Activated CD4-positive, alpha-beta T cell treated with anti-CD3 and anti-CD28 coated beads, Interleukin-2, amount 50 U/mL, for 16 hours (primary cell): ENCODE measurements at regions not wholly inside any gene's neighbourhood (a gene's known extent, or its start where the extent isn't known, plus 50 kb on each side); places are given as distances from the start of the nearest gene placed in this dataset.
"Not testable (repeated sequence)": the region's sequence is repeated elsewhere in the genome, so short reads cannot be mapped to it uniquely, and the experiment has no call there.

Experiments
- DNase-seq: peaks from one replicate; pipeline ENCODE4 v3.0.0-alpha.2; 2020

DNA sequence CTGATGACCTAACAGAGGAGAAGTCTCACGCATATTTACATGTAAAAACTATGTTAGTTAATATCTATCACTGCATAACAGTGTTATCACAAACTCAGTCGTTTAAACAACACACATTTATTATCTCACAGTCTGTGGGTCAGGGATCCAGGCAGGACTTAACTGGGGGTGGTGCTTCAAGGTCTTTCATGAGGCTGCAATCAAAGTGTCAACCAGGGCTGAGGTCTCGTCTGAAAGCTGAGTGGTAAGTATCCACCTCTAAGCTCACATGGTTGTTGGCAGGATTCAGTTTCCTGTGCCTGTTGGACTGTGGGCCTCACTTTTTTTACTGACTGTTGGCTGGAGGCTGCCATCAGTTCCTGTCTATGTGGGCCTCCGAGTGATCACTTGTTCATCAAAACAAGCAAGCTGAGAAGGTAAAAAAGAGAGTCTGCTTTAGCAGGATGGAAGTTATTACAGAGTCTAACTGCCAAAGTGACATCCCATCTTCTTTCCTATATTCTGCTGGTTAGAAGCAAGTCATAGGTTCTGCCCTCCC lies 188.6 kb downstream of the CARTPT start:
- no peak for DNase-seq

DNA sequence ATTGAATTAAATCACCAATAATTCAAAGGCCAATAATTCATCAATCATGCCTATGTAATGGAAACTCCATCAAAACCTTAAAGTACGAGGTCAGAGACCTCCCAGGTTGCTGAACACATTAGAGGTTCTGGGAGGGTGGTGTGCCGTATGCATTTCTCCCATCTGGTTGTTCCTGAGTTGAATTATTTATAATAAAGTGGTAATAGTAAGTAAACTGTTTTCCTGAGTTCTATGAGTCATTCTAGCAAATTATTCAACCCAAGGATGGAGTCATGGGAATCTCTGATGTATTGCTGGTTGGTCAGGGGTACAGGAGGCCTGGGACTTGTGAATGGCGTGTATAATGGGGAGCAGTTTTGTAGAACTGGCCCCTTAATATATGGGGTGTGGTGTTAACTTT lies 191.7 kb downstream of the CARTPT start:
- no peak for DNase-seq

DNA sequence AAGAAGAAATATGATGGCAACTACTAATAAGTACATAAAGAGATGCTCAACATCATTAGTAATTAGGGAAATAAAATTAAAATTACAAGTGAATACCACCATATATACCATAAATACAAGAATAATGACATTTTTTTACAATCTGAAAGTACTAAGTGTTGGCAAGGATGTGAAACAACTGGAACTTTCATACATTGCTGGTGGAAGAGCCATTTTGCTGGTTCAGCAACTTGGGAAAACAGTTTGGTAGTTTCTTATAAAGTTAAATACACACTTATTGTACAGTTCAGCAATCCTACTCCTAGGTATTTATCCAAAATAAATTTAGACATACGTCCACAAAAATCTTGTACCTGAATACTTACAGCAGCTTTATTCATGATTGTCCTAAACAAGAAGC lies 192.9 kb downstream of the CARTPT start:
- no peak for DNase-seq

DNA sequence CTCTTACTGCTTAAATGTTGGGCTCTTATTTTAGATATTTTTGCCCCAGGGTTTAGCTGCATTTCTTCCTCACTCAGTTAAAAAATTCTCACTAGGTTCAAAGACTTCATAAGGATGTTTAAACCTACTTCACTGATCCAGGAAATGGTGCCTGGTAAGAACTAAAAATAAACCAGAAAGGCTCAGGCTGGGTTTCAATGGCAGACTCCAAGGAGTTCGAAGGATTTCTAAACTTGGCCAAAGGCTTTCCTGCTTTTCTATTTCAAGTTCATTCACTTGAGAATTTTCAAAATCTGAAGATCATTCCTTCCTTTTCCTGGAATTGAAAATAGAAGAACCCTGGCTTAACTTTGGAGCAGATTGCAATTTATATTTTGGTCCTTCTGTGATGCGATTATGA lies 193.0 kb upstream of the MAP1B start:
- DNase-seq: no peak

DNA sequence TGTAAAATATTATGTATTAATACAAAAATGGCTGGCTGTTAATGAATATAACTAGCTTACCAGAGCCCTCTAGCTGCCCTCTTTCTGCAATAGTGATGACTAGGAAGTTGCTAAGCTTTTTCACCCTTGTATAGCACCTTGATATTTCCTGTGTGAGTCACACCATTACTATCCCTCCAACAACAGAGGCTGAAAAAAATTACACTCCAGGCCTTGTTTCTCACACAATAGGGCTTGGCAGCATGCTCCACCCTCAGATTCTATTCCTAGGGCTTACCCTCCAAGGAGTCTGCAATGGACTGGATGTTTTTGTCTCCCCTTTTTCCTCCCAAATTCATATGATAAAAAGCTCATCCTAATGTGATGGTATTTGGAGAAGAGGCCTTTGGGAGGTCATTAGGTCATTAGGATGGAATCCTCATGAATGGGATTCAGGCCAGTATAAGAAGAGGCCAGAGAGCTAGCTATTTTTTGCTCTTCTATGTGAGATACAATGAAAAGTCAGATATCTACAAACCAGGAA lies 184.6 kb upstream of the MAP1B start:
- DNase-seq: peak; percentile 9

DNA sequence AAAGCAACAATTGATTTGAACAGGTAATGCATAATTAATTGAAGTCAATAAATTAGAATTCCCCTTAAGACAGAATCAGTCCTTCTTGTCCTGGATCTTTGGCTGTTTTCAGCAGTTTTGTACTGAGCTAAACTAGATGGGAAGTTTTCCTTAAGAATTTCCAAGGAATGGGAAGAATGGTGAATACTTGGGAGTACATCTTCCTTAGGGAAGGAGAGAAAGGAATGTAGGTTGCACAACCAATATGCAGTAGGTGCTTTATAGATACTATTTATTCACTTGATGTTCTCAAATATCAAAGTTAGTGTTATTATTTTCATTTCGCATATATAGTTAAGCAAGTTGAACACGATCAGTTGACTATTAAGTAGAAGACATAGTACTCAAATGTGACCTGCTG lies 183.5 kb upstream of the MAP1B start:
- DNase-seq: no peak

DNA sequence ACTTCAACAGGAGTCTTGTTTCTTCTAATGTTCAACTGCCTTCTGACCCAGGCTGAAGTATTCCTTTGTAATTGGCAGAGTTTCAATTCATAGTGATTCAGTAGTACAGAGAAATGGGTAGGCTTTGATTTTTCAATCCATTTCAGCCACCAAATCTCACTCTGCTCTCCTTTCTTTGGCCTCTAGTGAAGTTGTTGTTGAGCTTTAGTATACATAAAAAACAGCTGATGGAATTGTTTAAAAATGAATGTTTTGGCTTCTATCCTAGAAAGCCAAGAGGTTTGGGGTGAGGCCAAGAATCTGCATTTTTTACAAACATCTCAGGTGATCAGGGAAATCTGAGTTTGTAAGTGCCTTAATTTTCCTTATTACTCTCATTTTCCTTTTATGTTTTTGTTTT lies 182.9 kb upstream of the MAP1B start:
- no peak for DNase-seq

DNA sequence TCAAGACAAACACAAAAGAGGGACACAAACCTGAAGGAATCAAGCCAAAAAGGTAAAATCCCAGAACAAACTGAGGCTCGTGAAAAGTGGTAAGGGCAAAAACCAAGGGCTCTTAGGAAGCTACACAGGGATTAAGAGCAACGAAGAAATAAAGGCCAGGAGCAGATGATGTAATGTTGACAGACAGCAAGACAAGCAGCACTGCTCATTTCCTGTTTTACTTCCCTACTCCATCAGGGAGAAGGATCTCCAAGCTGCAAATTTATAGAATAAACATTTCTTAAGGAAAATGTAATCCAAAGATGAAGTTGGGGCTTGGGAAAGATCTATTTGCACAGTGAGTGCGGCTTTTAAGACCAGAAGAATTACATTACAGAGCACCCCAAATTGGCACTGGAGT lies 182.3 kb upstream of the MAP1B start:
- DNase-seq: no peak

DNA sequence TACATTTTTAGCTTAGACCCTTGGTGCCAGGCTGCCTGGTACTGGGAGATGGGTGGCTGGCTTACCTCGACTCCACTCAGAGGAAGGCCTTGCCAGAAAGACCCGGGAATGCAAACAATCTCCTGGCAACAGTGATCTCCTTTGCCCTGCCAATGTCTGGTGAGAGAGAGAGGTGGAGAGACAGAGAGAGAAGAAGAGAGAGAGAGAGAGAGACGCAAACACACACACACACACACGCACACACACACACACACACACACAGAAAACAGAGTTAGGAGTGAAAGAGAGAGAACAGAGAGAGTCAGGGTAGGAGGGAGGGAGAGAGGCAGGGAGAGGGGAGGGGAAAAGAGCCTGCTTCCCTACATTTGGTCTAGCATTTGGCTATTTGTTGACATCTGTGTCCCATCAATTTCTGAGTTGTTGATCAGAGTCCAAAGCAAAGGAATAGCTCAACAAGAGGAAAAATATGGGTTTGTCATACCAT lies 181.6 kb upstream of the MAP1B start:
- no peak for DNase-seq

DNA sequence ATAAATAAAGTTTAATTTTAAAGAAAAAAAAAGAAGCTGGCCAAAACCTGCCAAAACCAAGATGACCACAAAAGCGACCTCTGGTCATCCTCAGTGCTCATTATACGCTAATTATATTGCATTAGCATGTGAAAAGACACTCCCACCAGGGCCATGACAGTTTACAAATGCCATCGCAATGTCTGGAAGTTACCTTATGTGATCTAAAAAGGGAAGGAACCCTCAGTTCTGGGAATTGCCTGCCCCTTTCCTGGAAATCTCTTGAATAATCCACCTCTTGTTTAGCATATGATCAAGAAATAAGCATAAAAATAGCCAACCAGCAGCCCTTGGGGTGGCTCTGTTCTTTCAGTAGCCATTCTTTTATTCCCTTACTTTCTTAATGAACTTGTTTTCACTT lies 178.3 kb upstream of the MAP1B start:
- no peak for DNase-seq

DNA sequence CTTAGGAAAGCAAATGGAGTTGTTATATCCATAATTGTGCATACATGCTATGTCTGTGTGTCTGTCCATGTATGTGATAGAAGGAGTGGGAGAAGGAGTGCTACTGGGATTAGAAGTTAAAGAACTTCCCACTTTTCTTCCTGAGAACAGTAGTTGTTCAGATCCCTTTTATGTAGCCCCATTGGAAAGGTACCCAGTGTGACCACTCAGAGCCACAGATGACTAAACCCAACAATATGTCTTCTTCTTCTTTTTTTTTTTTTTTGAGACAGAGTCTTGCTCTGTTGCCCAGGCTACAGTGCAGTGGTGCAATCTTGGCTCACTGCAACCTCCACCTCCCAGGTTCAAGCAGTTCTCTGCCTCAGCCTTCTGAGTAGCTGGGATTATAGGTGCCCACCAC lies 176.7 kb upstream of the MAP1B start:
- DNase-seq: not testable (repeated sequence)

DNA sequence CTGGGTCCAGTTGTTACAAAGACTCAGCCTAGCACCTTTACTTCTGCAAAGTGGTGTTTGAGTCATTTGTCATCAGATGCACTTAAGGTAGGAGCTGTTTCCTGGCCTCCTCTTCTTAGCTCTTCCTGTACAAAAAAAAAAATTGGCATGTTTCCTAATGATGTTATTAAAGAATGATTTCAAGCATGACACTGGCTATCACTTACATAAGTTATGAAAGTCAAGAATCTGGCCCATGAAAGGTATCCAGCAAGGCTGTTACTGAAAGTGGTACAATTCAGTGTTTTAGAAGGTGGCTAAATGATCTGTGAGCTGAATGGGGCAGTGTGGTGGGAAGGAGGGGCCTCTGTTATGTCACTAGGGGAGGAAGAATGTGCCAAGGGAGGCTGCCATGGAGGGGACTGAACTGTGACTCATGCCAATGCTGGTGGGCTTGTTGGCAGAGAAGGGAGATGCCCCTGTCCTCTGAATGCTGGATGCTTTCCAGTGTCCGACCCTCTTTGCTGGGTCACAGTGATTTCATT lies 175.1 kb upstream of the MAP1B start:
- no peak for DNase-seq

DNA sequence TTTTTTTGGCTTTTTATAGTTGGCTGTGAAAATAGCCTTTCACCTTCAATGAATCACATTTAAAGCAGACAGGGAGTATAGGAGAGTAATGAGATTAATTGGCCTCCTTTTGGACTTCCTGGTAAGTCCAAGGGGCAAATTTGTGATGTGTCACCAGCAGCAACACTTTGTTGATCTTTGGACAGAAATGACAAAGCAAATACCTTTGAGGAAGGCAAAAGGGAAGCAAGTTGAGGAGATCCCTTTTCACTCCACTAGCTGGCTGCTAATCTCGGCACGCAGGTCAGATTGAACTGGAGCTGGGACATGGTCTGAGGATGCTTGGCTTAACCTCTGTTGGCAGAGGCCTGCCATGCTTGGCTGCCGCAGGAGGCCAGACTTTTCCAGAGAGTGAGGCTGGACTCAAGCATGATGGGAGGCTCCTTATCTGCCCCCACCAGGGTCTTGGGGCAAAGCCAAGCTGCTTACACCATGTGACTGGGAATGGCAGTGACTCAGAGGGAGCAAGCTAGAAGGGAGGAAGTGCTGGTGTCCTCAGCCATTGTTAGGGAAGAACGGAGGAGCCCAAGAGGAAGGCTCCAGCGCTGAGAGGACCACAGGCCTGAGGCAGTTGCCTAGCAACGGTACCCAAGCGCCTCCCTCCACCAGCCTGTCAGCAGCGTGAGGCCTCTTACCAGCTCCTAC lies 174.5 kb upstream of the MAP1B start:
- no peak for DNase-seq

DNA sequence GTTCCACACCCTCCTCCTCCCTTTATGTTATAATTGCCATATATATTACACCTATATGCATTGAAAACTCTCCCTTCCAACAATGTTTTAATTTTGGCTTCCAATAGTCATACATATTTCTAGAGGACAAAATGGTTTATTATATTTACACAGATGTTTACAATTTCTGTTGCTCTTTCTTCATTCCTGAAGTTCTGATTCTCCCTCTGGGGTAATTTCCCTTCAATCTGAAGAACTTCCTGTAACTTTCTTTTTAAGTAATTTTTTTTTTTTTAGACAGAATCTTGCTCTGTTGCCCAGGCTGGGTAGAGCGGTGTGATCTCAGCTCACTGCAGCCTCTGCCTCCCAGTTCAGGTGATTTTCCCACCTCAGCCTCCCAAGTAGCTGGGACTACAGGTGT lies 173.0 kb upstream of the MAP1B start:
- no peak for DNase-seq

DNA sequence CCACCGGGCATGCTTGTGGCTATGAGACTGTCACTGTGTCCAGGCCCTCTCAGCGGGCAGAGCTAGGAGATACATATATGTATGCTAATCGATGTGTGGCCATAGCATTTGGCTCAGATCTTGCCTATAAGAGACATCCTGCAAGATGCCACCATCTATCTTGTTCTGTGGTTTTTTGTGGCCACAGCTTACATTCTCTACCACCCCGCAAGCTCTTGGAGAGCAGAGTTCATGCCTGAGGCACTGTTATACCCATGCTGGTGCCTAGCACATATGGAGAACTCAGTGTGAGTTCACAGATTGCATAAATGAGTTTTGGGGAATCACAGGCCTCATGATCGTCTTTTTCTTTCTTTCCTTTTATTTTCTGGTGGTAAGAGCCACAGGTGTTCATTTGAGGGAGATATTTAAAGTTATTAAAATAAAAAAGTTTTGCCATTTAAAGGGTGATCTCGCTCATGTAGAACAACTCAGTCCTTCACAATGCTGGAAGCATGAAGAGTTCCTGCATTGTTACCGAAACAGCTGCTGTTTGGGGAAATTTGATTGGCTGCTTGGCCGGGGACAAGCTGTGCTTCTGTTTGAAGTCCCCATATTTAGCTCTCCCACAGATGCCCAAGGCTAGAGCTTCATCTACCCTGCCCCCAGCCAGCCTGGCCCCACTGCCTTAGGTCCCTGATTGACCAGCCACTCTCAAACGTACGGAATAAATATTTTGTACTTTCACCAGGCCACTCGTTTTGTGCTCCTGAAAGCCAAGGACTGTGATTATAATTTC lies 169.2 kb upstream of the MAP1B start:
- no peak for DNase-seq

DNA sequence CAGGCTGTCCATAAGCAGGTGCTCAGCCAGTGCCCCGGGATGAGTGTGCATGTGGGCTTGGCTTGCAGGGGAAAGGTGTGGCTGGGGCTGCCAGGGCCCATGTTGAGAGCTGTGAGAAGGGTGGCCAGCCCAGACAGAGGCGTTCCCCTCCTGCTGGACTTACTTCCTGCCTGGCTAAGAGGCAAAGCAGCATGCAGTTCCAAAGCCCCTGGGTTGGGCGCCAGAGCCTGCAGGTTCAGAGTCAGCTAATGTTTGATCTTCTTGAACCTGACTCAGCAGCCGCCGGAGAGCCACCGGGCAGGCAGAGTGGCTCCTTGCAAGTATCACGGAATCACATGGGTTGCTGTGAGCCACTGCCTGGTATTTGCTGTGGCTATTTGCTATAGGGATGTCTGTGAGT lies 168.4 kb upstream of the MAP1B start:
- no peak for DNase-seq

DNA sequence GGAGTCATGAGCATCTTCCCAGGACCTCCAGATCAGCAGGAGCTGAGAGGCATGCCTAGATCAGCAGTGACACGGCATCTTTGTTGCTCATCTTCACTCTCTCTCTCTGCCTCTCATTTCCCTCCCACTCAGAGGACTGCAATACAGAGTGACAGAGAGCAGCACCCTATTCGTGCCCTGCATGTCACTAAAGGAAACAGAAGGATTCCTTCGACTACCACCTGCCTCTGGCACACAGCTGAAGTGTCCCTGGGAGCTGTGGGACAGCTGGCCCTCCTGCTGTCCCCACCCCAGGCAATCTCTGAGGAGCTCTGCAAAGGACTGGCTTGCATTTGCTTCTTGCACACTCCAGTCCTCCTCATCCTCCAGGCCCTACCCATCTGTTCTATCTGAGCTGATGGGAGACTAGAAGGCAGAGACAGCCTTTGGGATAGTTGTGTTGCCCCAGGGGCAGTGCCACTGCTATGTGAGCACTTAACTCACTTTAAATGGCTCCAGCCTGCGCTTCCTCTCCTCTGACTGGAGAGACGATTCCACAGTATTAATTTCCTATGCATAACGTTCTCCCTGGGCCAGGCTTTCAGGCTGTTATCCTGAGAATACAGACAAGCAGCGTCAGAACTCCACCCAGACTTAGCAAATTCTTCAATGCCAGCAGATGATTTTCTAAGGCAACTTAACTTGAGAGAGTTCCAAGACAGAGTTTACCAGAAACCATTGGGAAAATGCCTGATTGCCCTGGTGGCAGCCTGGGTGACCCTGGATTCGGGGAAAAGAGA lies 167.6 kb upstream of the MAP1B start:
- DNase-seq: no peak

DNA sequence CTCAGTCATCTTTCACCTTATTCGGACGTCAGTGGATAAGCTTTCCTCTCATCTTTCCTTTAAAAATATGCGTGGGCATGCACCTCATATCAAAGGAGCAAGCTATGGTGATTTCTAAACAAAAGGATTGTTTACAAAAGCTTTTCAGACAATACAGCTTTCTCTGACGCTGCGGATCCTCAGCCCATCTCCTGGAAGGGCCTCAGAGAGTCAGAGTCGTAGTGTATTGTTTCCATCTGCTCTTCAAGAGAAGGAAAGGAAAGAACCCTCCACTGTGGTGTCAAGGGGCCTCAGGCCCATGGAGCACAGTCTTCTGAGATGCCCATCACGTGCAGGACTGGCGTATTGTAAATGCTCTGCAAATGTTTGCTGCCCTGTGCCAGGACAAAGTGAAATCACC lies 163.4 kb upstream of the MAP1B start:
- no peak for DNase-seq

DNA sequence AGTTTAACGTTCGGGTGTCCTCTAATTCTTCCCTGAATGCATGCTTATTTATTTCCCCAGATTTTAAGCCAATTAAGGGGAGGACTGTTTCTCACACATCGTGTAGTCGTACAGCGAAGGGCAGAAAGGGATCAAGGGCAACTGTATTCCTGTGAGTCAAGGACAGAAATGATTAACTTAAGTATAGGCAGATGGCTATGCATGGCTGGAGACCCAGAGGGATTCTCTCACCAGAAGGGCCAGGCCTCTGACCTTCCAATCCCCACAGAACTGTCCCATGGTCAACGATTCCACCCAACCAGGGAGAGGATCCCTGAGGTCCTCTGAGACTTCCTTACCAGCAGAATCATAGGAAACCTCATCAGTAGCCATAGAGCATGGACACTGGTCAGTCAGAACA lies 161.8 kb upstream of the MAP1B start:
- DNase-seq: no peak

DNA sequence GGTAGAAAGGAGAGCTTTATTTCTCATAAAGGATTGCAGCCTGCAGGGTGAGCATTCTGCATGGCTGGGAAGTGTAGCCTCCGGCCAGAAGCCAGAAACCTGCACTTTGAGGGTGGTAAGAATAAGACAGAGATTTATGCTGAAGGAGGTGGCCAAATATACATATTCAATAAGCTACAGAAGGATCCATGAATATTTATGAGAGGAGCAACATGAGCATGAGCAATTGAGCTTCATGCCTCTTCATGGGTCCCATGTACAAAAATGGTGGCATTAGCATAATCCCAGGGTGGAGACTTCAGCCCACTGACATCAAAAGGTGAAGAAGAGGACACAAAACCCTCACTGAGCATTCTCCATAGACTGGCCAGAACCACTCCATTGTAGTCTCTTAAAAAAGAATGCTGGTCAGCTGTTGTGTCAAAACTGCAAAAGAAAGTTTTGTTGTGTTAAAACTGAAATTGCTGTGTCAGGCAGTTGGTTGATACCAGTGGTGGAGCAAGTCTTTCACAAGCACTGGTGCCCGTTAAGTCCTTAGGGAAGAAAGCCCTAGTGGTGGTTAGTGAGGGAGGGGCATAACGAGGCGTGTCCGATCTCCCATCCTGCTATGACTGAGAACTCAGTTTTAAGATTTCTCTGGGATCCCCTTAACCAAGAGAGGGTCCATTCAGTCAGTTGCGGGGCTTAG lies 160.8 kb upstream of the MAP1B start:
- DNase-seq: no peak

DNA sequence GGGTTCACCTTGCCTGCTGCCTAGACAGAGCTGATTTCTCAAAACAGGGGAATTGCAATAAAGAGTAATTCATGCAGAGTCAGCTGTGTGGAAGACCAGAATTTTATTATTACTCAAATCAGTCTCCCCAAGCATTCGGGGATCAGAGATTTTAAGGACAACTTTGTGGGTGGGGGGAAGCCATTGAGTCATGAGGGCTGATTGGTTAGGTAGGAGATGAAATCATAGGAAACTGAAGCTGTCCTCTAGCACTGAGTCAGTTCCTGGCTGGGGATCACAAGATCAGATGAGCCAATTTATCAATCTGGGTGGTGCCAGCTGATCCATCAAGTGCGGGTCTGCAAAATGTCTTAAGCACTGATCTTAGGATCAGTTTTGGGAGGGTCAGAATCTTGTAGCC lies 159.1 kb upstream of the MAP1B start:
- DNase-seq: no peak

DNA sequence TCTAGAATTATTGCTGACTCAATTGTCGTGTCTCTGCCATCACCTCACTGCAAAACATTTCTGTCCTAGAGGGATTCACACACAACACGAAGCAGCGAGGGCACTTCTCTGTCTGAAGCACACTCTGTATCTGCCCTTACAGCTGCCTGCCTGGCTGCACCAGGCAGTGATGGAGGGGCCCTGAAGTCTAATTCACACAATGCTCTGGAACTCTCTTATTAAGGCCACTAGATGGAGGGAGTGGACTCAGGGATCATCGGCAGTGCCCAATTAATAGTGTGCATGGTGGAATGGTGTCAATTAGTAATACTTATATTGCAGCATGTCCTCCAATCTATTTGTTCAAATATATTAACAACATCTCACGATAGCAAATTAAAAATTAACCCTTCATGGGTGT lies 157.5 kb upstream of the MAP1B start:
- no peak for DNase-seq

DNA sequence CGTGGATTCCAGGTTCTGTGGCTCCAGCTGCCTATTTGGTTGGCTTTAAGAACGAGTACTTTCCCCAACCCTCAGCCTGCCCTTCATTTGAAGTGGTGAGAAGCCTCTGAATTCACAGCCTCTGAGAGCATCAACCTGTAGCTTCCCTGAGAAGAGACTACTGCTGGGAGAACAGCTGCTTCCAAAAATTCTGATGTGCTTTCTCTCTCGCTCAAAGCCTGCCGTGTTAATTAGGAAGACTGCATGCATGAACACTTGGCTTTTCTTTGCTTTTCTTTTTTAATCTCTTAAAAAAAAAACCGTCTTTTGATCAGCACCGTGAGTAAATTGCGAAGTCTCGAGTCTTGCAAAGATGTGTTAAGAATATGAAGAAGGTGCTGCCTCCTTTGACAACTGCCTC lies 153.4 kb upstream of the MAP1B start:
- no peak for DNase-seq
